ENCODE measurements at regions not wholly inside any gene's neighbourhood (a gene's known extent, or its start where the extent isn't known, plus 50 kb on each side); places are given as distances from the start of the nearest gene placed in this dataset.
A peak's percentile ranks its signal among the peaks of the same experiment; 100 is the strongest.

- Histone ChIP-seq H3K4me1 (peaks cover 0 to 10% (median 0%) of the 10 kb centered on the region in 4 donors), H3K27me3 (no peaks in the 10 kb centered on the region), H3K4me3 (no peak overlapping the region), H3K36me3 (no peaks in the 10 kb centered on the region), H3K27ac (no peak overlapping the region), H3K9me3 (no peaks in the 10 kb centered on the region)
- WGBS, 2 donors = 28% methylated on average over 8 of the region's 8 CpGs
- peak; percentile 70 to 93 for DNase-seq (ENCODE audit: low spot score in 2 of 2)
- TF ChIP-seq EP300 (IDR thresholded peaks at IDR 0.05) (no peak), POLR2A (IDR thresholded peaks at IDR 0.05) (no peak), CTCF (IDR thresholded peaks at IDR 0.05) (peak; percentile 78 to 87 (median 84))
Observed at GRCh38 chr11:32176223-32176934, 85.5 kb downstream of the RCN1 start.

- H3K4me3 ChIP-seq = no peak overlapping the region
- TF ChIP-seq CTCF (IDR thresholded peaks at IDR 0.05) = no peak
- no peak for TF ChIP-seq POLR2A (IDR thresholded peaks at IDR 0.05)
- no peak for TF ChIP-seq EP300 (IDR thresholded peaks at IDR 0.05)
- H3K27ac ChIP-seq = no peak overlapping the region
- 77 to 85% methylated on average over 7 of the region's 7 CpGs for WGBS, 2 donors
- no peaks in the 10 kb centered on the region for H3K27me3 ChIP-seq
- no peaks in the 10 kb centered on the region for H3K9me3 ChIP-seq
- DNase-seq (ENCODE audit: low spot score in 2 of 2) = no peak
- no peaks in the 10 kb centered on the region for H3K4me1 ChIP-seq
- H3K36me3 ChIP-seq = no peaks in the 10 kb centered on the region
Observed at GRCh38 chr11:32178692-32179091, 87.8 kb downstream of the RCN1 start.

- Histone ChIP-seq H3K27ac (no peak overlapping the region), H3K4me1 (no peaks in the 10 kb centered on the region), H3K9me3 (no peaks in the 10 kb centered on the region), H3K27me3 (no peaks in the 10 kb centered on the region), H3K36me3 (no peaks in the 10 kb centered on the region), H3K4me3 (no peak overlapping the region)
- TF ChIP-seq CTCF (IDR thresholded peaks at IDR 0.05) = no peak
- no peak for TF ChIP-seq EP300 (IDR thresholded peaks at IDR 0.05)
- no peak for TF ChIP-seq POLR2A (IDR thresholded peaks at IDR 0.05)
- no peak for DNase-seq (ENCODE audit: low spot score in 2 of 2)
- WGBS, 2 donors = 92 to 94% methylated on average over 3 of the region's 3 CpGs
Observed at GRCh38 chr11:32183512-32183911, 92.6 kb downstream of the RCN1 start.

GRCh38 chr11:32184041-32184722, 93.3 kb downstream of the RCN1 start:
- Histone ChIP-seq H3K9me3 (no peaks in the 10 kb centered on the region), H3K4me1 (no peaks in the 10 kb centered on the region), H3K27ac (no peak overlapping the region), H3K4me3 (no peak overlapping the region), H3K27me3 (no peaks in the 10 kb centered on the region), H3K36me3 (no peaks in the 10 kb centered on the region)
- no peak for TF ChIP-seq POLR2A (IDR thresholded peaks at IDR 0.05)
- TF ChIP-seq CTCF (IDR thresholded peaks at IDR 0.05) = no peak
- TF ChIP-seq EP300 (IDR thresholded peaks at IDR 0.05) = no peak
- 55 to 57% methylated on average over 6 of the region's 6 CpGs for WGBS, 2 donors
- DNase-seq (ENCODE audit: low spot score in 2 of 2) = no peak

GRCh38 chr11:32184723-32185376, 94.0 kb downstream of the RCN1 start:
- Histone ChIP-seq H3K9me3 (no peaks in the 10 kb centered on the region), H3K27ac (no peak overlapping the region), H3K36me3 (no peaks in the 10 kb centered on the region), H3K4me1 (no peaks in the 10 kb centered on the region), H3K27me3 (no peaks in the 10 kb centered on the region), H3K4me3 (no peak overlapping the region)
- TF ChIP-seq EP300 (IDR thresholded peaks at IDR 0.05) = no peak
- 76 to 83% methylated on average over 10 of the region's 10 CpGs for WGBS, 2 donors
- DNase-seq (ENCODE audit: low spot score in 2 of 2) = no peak

All from tibial nerve (tissue), 4 donors.